NCI-H446 treated with DMSO at 0.1 percent for 48 hours (cell line): ENCODE measurements at regions not wholly inside any gene's neighbourhood (a gene's known extent, or its start where the extent isn't known, plus 50 kb on each side); places are given as distances from the start of the nearest gene placed in this dataset.
"Not testable (repeated sequence)": the region's sequence is repeated elsewhere in the genome, so short reads cannot be mapped to it uniquely, and the experiment has no call there.

Source experiments
- DNase-seq: peaks from one replicate; lab custom pipeline; 2025; lab: John Stamatoyannopoulos, UW

GRCh38 chrX:52585892-52586291 is 68.8 kb downstream of the SSX7 start:
- DNase-seq: no peak

GRCh38 chrX:52577464-52578173 is 60.8 kb upstream of the XAGE1B start:
- DNase-seq: no peak

- DNase-seq: no peak
Measured at GRCh38 chrX:52576946-52577345, 60.1 kb upstream of the XAGE1B start.

GRCh38 chrX:52576474-52576873 is 59.6 kb upstream of the XAGE1B start:
- no peak for DNase-seq

- DNase-seq: peak; percentile 28
Measured at GRCh38 chrX:52574416-52575275, 57.8 kb upstream of the XAGE1B start.

- not testable (repeated sequence) for DNase-seq
Measured at GRCh38 chrX:52568146-52568545, 51.3 kb upstream of the XAGE1B start.
